Eye (tissue), 1 donor: ENCODE measurements at regions not wholly inside any gene's neighbourhood (a gene's known extent, or its start where the extent isn't known, plus 50 kb on each side); places are given as distances from the start of the nearest gene placed in this dataset.
"Not testable (repeated sequence)": the region's sequence is repeated elsewhere in the genome, so short reads cannot be mapped to it uniquely, and the experiment has no call there.

Experiments used
- DNase-seq: peaks from one replicate; pipeline ENCODE4 v3.0.0-alpha.2; 2015

- DNase-seq = no peak
These were observed 504.1 kb downstream of the RPL10L start for GRCh38 chr14:46147452-46147851.

- DNase-seq = no peak
These were observed 504.6 kb downstream of the RPL10L start for GRCh38 chr14:46147024-46147423.

- DNase-seq = no peak
These were observed 511.1 kb downstream of the RPL10L start for GRCh38 chr14:46140445-46140844.

- peak; percentile 23 for DNase-seq
These were observed 511.9 kb downstream of the RPL10L start for GRCh38 chr14:46139649-46140048.

GRCh38 chr14:46137786-46138185 lies 513.8 kb downstream of the RPL10L start:
- DNase-seq = no peak

GRCh38 chr14:46136456-46136855 lies 515.1 kb downstream of the RPL10L start:
- no peak for DNase-seq

- no peak for DNase-seq
These were observed 543.4 kb downstream of the RPL10L start for GRCh38 chr14:46108228-46108627.

- DNase-seq = not testable (repeated sequence)
These were observed 550.7 kb downstream of the RPL10L start for GRCh38 chr14:46100901-46101300.

- peak; percentile 2 for DNase-seq
These were observed 559.8 kb downstream of the RPL10L start for GRCh38 chr14:46091819-46092218.

- no peak for DNase-seq
These were observed 564.0 kb downstream of the RPL10L start for GRCh38 chr14:46087604-46088003.

GRCh38 chr14:46074061-46074460 lies 577.5 kb downstream of the RPL10L start:
- no peak for DNase-seq

GRCh38 chr14:46063872-46064271 lies 587.7 kb downstream of the RPL10L start:
- peak; percentile 6 for DNase-seq

GRCh38 chr14:46058964-46059563 lies 592.5 kb downstream of the RPL10L start:
- DNase-seq = no peak

GRCh38 chr14:46057799-46058198 lies 593.8 kb downstream of the RPL10L start:
- DNase-seq = no peak

- DNase-seq = peak; percentile 37
These were observed 597.1 kb downstream of the RPL10L start for GRCh38 chr14:46054526-46054925.

GRCh38 chr14:46053221-46053620 lies 598.4 kb downstream of the RPL10L start:
- DNase-seq = no peak

GRCh38 chr14:46051796-46052195 lies 599.8 kb downstream of the RPL10L start:
- DNase-seq = no peak

GRCh38 chr14:46048127-46048526 lies 603.5 kb downstream of the RPL10L start:
- DNase-seq = peak; percentile 5

- no peak for DNase-seq
These were observed 615.5 kb downstream of the RPL10L start for GRCh38 chr14:46036099-46036498.

- no peak for DNase-seq
These were observed 617.3 kb downstream of the RPL10L start for GRCh38 chr14:46034305-46034704.

- DNase-seq = no peak
These were observed 632.6 kb downstream of the RPL10L start for GRCh38 chr14:46018846-46019420.

GRCh38 chr14:46008348-46008747 lies 643.2 kb downstream of the RPL10L start:
- no peak for DNase-seq

- DNase-seq = no peak
These were observed 653.0 kb downstream of the RPL10L start for GRCh38 chr14:45998554-45998953.

GRCh38 chr14:45990252-45990651 lies 661.3 kb downstream of the RPL10L start:
- no peak for DNase-seq

GRCh38 chr14:45976001-45976400 lies 675.6 kb downstream of the RPL10L start:
- no peak for DNase-seq
